Vagina (tissue), 2 donors: ENCODE measurements at regions not wholly inside any gene's neighbourhood (a gene's known extent, or its start where the extent isn't known, plus 50 kb on each side); places are given as distances from the start of the nearest gene placed in this dataset.
"Not testable (repeated sequence)": the region's sequence is repeated elsewhere in the genome, so short reads cannot be mapped to it uniquely, and the experiment has no call there.

Experiments used
- DNase-seq, 2 donors: peaks; one replicate each; pipeline ENCODE4 v3.0.0-alpha.2; 2017; ENCODE audit errors: extremely low spot score in 2 of 2
- H3K27ac ChIP-seq: fragments of 200-600 bp; sonication (generic); one replicate; pipeline ENCODE4 v1.5.1; 2019
- H3K27me3 ChIP-seq: fragments of 200-600 bp; sonication (generic); one replicate; pipeline ENCODE4 v1.5.1; 2019
- H3K36me3 ChIP-seq, 2 donors: fragments of 200-600 bp; sonication (generic); one replicate each; pipeline ENCODE4 v1.5.1; 2017 to 2019
- H3K4me1 ChIP-seq: fragments of 200-600 bp; sonication (generic); one replicate; pipeline ENCODE4 v1.5.1; 2019
- H3K4me3 ChIP-seq, 2 donors: fragments of 200-600 bp; sonication (generic); 1 replicate in 1 of 2; 2 replicates in 1 of 2; pipeline ENCODE4 v1.5.1; 2016 to 2019
- H3K9me3 ChIP-seq: fragments of 200-600 bp; sonication (generic); one replicate; pipeline ENCODE4 v1.5.1; 2019
- CTCF ChIP-seq, 3 experiments: fragments of 450-650 bp in 2 of 3; fragments of 200-600 bp in 1 of 3; sonication (generic) in 1 of 3; IDR thresholded peaks; one replicate each; pipeline ENCODE4 v1.5.1; 2017 to 2019; ENCODE audit warnings: antibody characterized with exemption in 3 of 3, mild to moderate bottlenecking in 2 of 3, moderate library complexity in 2 of 3
- POLR2A ChIP-seq, 2 donors: fragments of 450-650 bp; IDR thresholded peaks; one replicate each; pipeline ENCODE4 v1.6.1; 2017; ENCODE audit warnings: antibody characterized with exemption in 2 of 2, mild to moderate bottlenecking in 2 of 2, moderate library complexity in 2 of 2
- POLR2AphosphoS5 ChIP-seq, 2 donors: sonication (generic); formaldehyde crosslinking; IDR thresholded peaks; one replicate each; pipeline ENCODE4 v1.9.0; 2017; ENCODE audit warnings: antibody characterized with exemption in 2 of 2, mild to moderate bottlenecking in 2 of 2, low read depth in 1 of 2; ENCODE audit not compliant: insufficient read depth in 1 of 2
- intact Hi-C: fragments of 100-400 bp; cut with DNase I; formaldehyde crosslinking; loops from one replicate; pipeline ENCODE4 v1.15.1; 2023

GRCh38 chr12:23128462-23128861 is 503.5 kb downstream of the ETNK1 start:
- H3K36me3 ChIP-seq, result no peaks in the 10 kb centered on the region
- H3K27me3 ChIP-seq, result no peaks in the 10 kb centered on the region
- TF ChIP-seq CTCF (IDR thresholded peaks at IDR 0.05) (no peak), POLR2AphosphoS5 (IDR thresholded peaks at IDR 0.05; ENCODE audit: insufficient read depth in 1 of 2, low read depth in 1 of 2) (no peak), POLR2A (IDR thresholded peaks at IDR 0.05) (no peak)
- H3K4me3 ChIP-seq, result no peak overlapping the region
- no peaks in the 10 kb centered on the region for H3K4me1 ChIP-seq
- DNase-seq, result no peak
- no peak overlapping the region for H3K27ac ChIP-seq
- intact Hi-C loops, result no loop called here
- H3K9me3 ChIP-seq, result no peaks in the 10 kb centered on the region

GRCh38 chr12:23132357-23132756 is 507.4 kb downstream of the ETNK1 start:
- no peak overlapping the region for H3K27ac ChIP-seq
- DNase-seq, result no peak
- H3K9me3 ChIP-seq, result no peaks in the 10 kb centered on the region
- no peaks in the 10 kb centered on the region for H3K36me3 ChIP-seq
- TF ChIP-seq POLR2A (IDR thresholded peaks at IDR 0.05) (no peak), CTCF (IDR thresholded peaks at IDR 0.05) (no peak), POLR2AphosphoS5 (IDR thresholded peaks at IDR 0.05; ENCODE audit: insufficient read depth in 1 of 2, low read depth in 1 of 2) (no peak)
- H3K4me1 ChIP-seq, result no peaks in the 10 kb centered on the region
- H3K4me3 ChIP-seq, result no peak overlapping the region
- no peaks in the 10 kb centered on the region for H3K27me3 ChIP-seq
- intact Hi-C loops, result no loop called here

GRCh38 chr12:23133471-23133870 is 508.5 kb downstream of the ETNK1 start:
- no peak overlapping the region for H3K27ac ChIP-seq
- no peaks in the 10 kb centered on the region for H3K4me1 ChIP-seq
- H3K27me3 ChIP-seq, result no peaks in the 10 kb centered on the region
- no peak for DNase-seq
- no peak overlapping the region for H3K4me3 ChIP-seq
- intact Hi-C loops, result no loop called here
- H3K36me3 ChIP-seq, result no peaks in the 10 kb centered on the region
- no peaks in the 10 kb centered on the region for H3K9me3 ChIP-seq
- TF ChIP-seq POLR2AphosphoS5 (IDR thresholded peaks at IDR 0.05; ENCODE audit: insufficient read depth in 1 of 2, low read depth in 1 of 2) (no peak), CTCF (IDR thresholded peaks at IDR 0.05) (no peak), POLR2A (IDR thresholded peaks at IDR 0.05) (no peak)

GRCh38 chr12:23139026-23139425 is 514.1 kb downstream of the ETNK1 start:
- Histone ChIP-seq H3K9me3 (no peaks in the 10 kb centered on the region), H3K4me1 (no peaks in the 10 kb centered on the region), H3K4me3 (no peak overlapping the region), H3K36me3 (no peaks in the 10 kb centered on the region), H3K27me3 (no peaks in the 10 kb centered on the region), H3K27ac (no peak overlapping the region)
- no peak for TF ChIP-seq POLR2A (IDR thresholded peaks at IDR 0.05)
- intact Hi-C loops, result no loop called here
- DNase-seq, result no peak

GRCh38 chr12:23140710-23141109 is 515.7 kb downstream of the ETNK1 start:
- no peaks in the 10 kb centered on the region for H3K27me3 ChIP-seq
- H3K36me3 ChIP-seq, result no peaks in the 10 kb centered on the region
- DNase-seq, result no peak
- H3K4me1 ChIP-seq, result no peaks in the 10 kb centered on the region
- no peaks in the 10 kb centered on the region for H3K9me3 ChIP-seq
- H3K27ac ChIP-seq, result no peak overlapping the region
- intact Hi-C loops, result no loop called here
- H3K4me3 ChIP-seq, result no peak overlapping the region
- no peak for TF ChIP-seq POLR2AphosphoS5 (IDR thresholded peaks at IDR 0.05; ENCODE audit: insufficient read depth in 1 of 2, low read depth in 1 of 2)
- TF ChIP-seq POLR2A (IDR thresholded peaks at IDR 0.05), result no peak
- TF ChIP-seq CTCF (IDR thresholded peaks at IDR 0.05), result no peak

- Histone ChIP-seq H3K27ac (no peak overlapping the region), H3K9me3 (no peaks in the 10 kb centered on the region), H3K36me3 (no peaks in the 10 kb centered on the region), H3K4me1 (no peaks in the 10 kb centered on the region), H3K27me3 (no peaks in the 10 kb centered on the region), H3K4me3 (no peak overlapping the region)
- no peak for DNase-seq
- intact Hi-C loops, result no loop called here
- TF ChIP-seq POLR2A (IDR thresholded peaks at IDR 0.05) (no peak), CTCF (IDR thresholded peaks at IDR 0.05) (no peak), POLR2AphosphoS5 (IDR thresholded peaks at IDR 0.05; ENCODE audit: insufficient read depth in 1 of 2, low read depth in 1 of 2) (no peak)
Measured at GRCh38 chr12:23141335-23141734, 516.4 kb downstream of the ETNK1 start.

GRCh38 chr12:23146070-23146469 is 521.1 kb downstream of the ETNK1 start:
- H3K36me3 ChIP-seq, intact Hi-C loops, H3K4me1 ChIP-seq, DNase-seq, H3K27me3 ChIP-seq, H3K4me3 ChIP-seq, H3K27ac ChIP-seq, H3K9me3 ChIP-seq: not testable (repeated sequence)
